Gastrocnemius medialis (tissue), 4 donors: ENCODE measurements at regions not wholly inside any gene's neighbourhood (a gene's known extent, or its start where the extent isn't known, plus 50 kb on each side); places are given as distances from the start of the nearest gene placed in this dataset.

Experiments
- ATAC-seq, 2 donors: fragments of 150-250 bp; one replicate each; pipeline ENCODE4 v1.9.1; 2016
- DNase-seq, 2 donors: peaks; one replicate each; pipeline ENCODE4 v3.0.0-alpha.2; 2019
- H3K27ac ChIP-seq, 4 donors: fragments of 200-600 bp; sonication (generic); 1 replicate in 1 of 4; 2 replicates in 3 of 4; pipeline ENCODE4 v1.5.1; 2016 to 2018; ENCODE audit warnings: mild to moderate bottlenecking in 2 of 4, moderate library complexity in 1 of 4
- H3K27me3 ChIP-seq, 3 donors: fragments of 200-600 bp; sonication (generic) in 2 of 3; 1 replicate in 1 of 3; 2 replicates in 2 of 3; pipeline versions ENCODE4 v1.5.1 to v1.6.0; 2016 to 2019; ENCODE audit warnings: mild to moderate bottlenecking in 1 of 3, moderate library complexity in 1 of 3
- H3K36me3 ChIP-seq, 2 donors: fragments of 200-600 bp; sonication (generic) in 1 of 2; one replicate each; pipeline ENCODE4 v1.5.1; 2017 to 2018
- H3K4me1 ChIP-seq, 2 donors: fragments of 200-600 bp; sonication (generic) in 1 of 2; one replicate each; pipeline ENCODE4 v1.5.1; 2016 to 2017; ENCODE audit warnings: mild to moderate bottlenecking in 2 of 2
- H3K4me3 ChIP-seq, 4 donors: fragments of 200-600 bp; sonication (generic) in 3 of 4; 1 replicate in 1 of 4; 2 replicates in 3 of 4; pipeline ENCODE4 v1.5.1; 2016 to 2019; ENCODE audit warnings: mild to moderate bottlenecking in 2 of 4
- H3K9me3 ChIP-seq, 3 donors: fragments of 200-600 bp; sonication (generic) in 2 of 3; 1 replicate in 1 of 3; 2 replicates in 2 of 3; pipeline ENCODE4 v1.5.1; 2016 to 2019
- CTCF ChIP-seq, 5 experiments: fragments of 450-650 bp in 3 of 5; fragments of 200-600 bp in 2 of 5; sonication (generic) in 2 of 5; IDR thresholded peaks in 4 of 5; conservative IDR thresholded peaks in 1 of 5; 1 replicate in 4 of 5; 2 replicates in 1 of 5; pipeline ENCODE4 v1.5.1; 2016 to 2019; ENCODE audit warnings: antibody characterized with exemption in 5 of 5, mild to moderate bottlenecking in 3 of 5, moderate library complexity in 3 of 5
- POLR2A ChIP-seq, 2 donors: fragments of 450-650 bp; IDR thresholded peaks; one replicate each; pipeline ENCODE4 v1.6.1; 2017; ENCODE audit warnings: antibody characterized with exemption in 2 of 2, mild to moderate bottlenecking in 2 of 2, moderate library complexity in 2 of 2
- in situ Hi-C, 4 donors: fragments of 200-750 bp; cut with MboI; loops; one replicate each; pipeline versions ENCODE4 v1.15.0 to v1.8.0; 2017; ENCODE audit warnings: low sequenced_read_pairs in 4 of 4
- intact Hi-C: fragments of 100-400 bp; cut with DNase I; formaldehyde crosslinking; loops from one replicate; pipeline ENCODE4 v1.15.1; 2023; ENCODE audit warnings: low total_unique reads

DNA sequence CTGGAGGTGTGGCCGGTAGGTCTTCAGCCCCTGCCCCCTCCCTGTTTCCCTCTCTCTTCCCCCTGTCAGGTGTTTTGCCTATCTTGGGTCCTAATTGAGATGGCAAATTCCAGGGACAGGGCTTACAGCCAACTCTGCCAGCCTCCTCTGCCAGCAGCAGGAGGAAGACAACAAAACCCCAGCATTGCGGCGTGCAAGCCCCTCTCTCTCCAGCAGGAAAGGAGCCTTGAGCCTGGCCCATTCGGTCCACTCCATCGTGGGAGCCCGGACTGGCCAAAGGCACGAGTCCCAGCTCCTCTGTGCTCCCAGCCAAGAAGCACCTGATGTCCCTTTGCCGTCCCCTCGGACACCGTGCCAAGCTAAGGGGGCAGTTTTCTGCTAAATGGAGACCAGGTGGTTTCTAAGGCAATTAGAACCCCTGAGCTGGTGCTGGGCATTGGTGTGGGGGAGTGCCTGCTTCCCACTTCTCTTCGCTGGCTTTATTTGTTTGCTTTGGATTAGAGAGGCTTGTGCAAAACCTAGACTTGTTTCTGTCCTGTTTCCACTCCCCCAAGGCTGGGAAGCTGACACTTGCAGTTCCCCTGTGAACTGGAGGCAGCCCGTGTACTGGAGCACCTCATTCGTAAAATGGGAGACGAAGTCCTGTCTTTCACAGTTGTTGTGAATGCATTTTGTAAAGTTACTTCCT, 57.1 kb upstream of the LHX5 start:
- in situ Hi-C loops (no loop called here), intact Hi-C loops (no loop called here)
- no peaks in the 10 kb centered on the region for H3K4me1 ChIP-seq
- DNase-seq (no peak), ATAC-seq (no peak)
- H3K27ac ChIP-seq, result no peak overlapping the region
- no peak overlapping the region for H3K4me3 ChIP-seq
- H3K27me3 ChIP-seq, result peaks cover 3 to 30% (median 5%) of the 10 kb centered on the region in 3 donors
- no peaks in the 10 kb centered on the region for H3K9me3 ChIP-seq
- TF ChIP-seq POLR2A (IDR thresholded peaks at IDR 0.05) (no peak), CTCF (IDR thresholded peaks at IDR 0.05 in 4 of 5, conservative IDR thresholded peaks at IDR 0.05 in 1 of 5) (no peak)
- no peaks in the 10 kb centered on the region for H3K36me3 ChIP-seq

DNA sequence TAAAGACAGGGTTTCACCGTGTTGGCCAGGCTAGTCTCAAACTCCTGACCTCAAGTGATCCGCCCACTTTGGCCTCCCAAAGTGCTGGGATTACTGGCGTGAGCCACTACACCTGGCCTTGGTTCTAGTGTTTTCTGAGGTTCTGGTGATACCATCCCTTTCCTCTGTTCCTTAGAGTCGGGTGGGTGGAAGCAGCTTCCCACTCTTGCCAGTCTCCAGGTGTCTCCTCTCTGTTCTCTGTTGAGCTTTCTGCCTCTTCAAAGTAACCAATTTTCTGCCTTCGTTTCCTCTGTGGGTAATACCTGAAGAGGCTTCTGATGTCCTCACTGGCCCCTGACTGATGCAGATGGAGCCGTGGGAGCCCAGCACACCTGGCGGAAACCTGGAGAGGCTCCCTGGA, 53.4 kb upstream of the LHX5 start:
- Histone ChIP-seq H3K4me3 (no peak overlapping the region), H3K27me3 (peaks cover 4 to 37% (median 12%) of the 10 kb centered on the region in 3 donors), H3K36me3 (no peaks in the 10 kb centered on the region), H3K4me1 (no peaks in the 10 kb centered on the region), H3K9me3 (no peaks in the 10 kb centered on the region), H3K27ac (no peak overlapping the region)
- DNase-seq (no peak), ATAC-seq (no peak)
- in situ Hi-C loops (no loop called here), intact Hi-C loops (no loop called here)
- TF ChIP-seq POLR2A (IDR thresholded peaks at IDR 0.05) (no peak), CTCF (IDR thresholded peaks at IDR 0.05 in 4 of 5, conservative IDR thresholded peaks at IDR 0.05 in 1 of 5) (no peak)

DNA sequence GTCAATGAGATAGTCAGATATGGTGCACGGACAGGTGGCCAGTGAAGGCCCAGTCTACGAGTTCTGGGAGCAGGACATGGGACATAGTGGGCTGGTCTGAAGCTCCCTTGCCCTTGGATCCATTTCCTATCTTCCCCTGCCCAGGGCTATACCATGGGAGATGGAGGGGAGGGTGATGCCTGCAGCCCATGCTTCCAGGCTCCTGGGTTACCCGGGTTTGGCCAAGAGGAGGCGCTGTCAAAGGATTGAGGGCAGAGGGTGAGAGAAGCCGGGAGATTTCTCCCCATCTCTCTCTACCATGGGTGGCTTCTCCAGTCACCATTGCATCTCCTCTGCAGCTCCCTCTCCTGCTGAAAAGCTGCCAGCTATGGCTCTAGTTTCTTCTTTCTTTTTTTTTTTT, 52.8 kb upstream of the LHX5 start:
- intact Hi-C loops (no loop called here), in situ Hi-C loops (no loop called here)

GRCh38 chr12:113521708-113522107, 50.0 kb upstream of the LHX5 start:
- TF ChIP-seq CTCF (IDR thresholded peaks at IDR 0.05 in 4 of 5, conservative IDR thresholded peaks at IDR 0.05 in 1 of 5), result no peak
- no peak for TF ChIP-seq POLR2A (IDR thresholded peaks at IDR 0.05)
- Histone ChIP-seq H3K27me3 (peaks cover 34 to 51% (median 36%) of the 10 kb centered on the region in 3 donors), H3K36me3 (no peaks in the 10 kb centered on the region), H3K27ac (no peak overlapping the region), H3K4me3 (no peak overlapping the region), H3K9me3 (no peaks in the 10 kb centered on the region), H3K4me1 (no peaks in the 10 kb centered on the region)
- DNase-seq (no peak), ATAC-seq (no peak)
- in situ Hi-C loops, result no loop called here
- intact Hi-C loops, result no loop called here

More for the DNA sequence above, 52.8 kb upstream of the LHX5 start:
- Histone ChIP-seq H3K36me3 (no peaks in the 10 kb centered on the region), H3K4me1 (no peaks in the 10 kb centered on the region), H3K27ac (no peak overlapping the region), H3K9me3 (no peaks in the 10 kb centered on the region), H3K4me3 (no peak overlapping the region), H3K27me3 (peaks cover 9 to 41% (median 18%) of the 10 kb centered on the region in 3 donors)
- ATAC-seq (no peak), DNase-seq (no peak)
- TF ChIP-seq CTCF (IDR thresholded peaks at IDR 0.05 in 4 of 5, conservative IDR thresholded peaks at IDR 0.05 in 1 of 5), result no peak
- no peak for TF ChIP-seq POLR2A (IDR thresholded peaks at IDR 0.05)
